Testis (tissue), 2 donors: ENCODE measurements at regions not wholly inside any gene's neighbourhood (a gene's known extent, or its start where the extent isn't known, plus 50 kb on each side); places are given as distances from the start of the nearest gene placed in this dataset.

ENCODE experiments used
- CTCF ChIP-seq, 3 experiments: fragments of 450-650 bp in 2 of 3; fragments of 200-600 bp in 1 of 3; sonication (generic) in 1 of 3; IDR thresholded peaks; one replicate each; pipeline ENCODE4 v1.5.1; 2016 to 2019; ENCODE audit warnings: antibody characterized with exemption in 3 of 3, mild to moderate bottlenecking in 2 of 3, moderate library complexity in 1 of 3
- POLR2A ChIP-seq: fragments of 450-650 bp; IDR thresholded peaks from one replicate; pipeline ENCODE4 v1.6.1; 2017; ENCODE audit warnings: antibody characterized with exemption, mild to moderate bottlenecking, moderate library complexity

DNA sequence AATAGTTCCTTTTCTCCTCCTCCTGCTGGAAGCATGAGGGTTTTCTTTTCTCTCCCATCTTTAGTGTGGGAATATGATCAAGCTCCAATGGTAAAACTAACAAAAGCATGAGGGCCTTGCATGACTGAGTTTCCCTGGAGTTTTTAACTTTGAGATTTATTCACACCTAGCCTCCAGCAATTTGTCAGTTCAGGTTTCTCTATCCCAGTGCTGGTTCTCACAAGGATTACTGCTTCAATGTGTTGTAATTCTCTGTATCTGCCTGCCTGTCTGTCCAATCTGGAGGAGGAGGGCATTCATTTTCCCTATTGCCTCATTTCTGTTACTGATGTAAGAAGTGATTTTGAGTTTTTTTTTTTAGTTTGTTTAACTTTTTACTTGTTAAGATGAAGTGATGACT, 57.6 kb upstream of the RPRM start:
- no peak for TF ChIP-seq CTCF (IDR thresholded peaks at IDR 0.05)
- TF ChIP-seq POLR2A, result no peak
